GM23248 (cell line): ENCODE measurements at regions not wholly inside any gene's neighbourhood (a gene's known extent, or its start where the extent isn't known, plus 50 kb on each side); places are given as distances from the start of the nearest gene placed in this dataset.

Experiments used
- EZH2 ChIP-seq: fragments of 200-600 bp; sonication (generic); IDR thresholded peaks from 2 replicates; pipeline ENCODE4 v1.6.1; 2018; ENCODE audit warnings: antibody characterized with exemption, mild to moderate bottlenecking; ENCODE audit not compliant: insufficient read depth, poor library complexity, severe bottlenecking
- EZH2phosphoT487 ChIP-seq: fragments of 200-600 bp; sonication (generic); IDR thresholded peaks from 2 replicates; pipeline ENCODE4 v1.6.1; 2018; ENCODE audit warnings: antibody characterized with exemption, moderate library complexity, mild to moderate bottlenecking, low read depth; ENCODE audit not compliant: insufficient read depth

- TF ChIP-seq EZH2: no peak
- no peak for TF ChIP-seq EZH2phosphoT487
These were observed 320.3 kb upstream of the TGFBR2 start for GRCh38 chr3:30286007-30286669.
